ENCODE measurements at regions not wholly inside any gene's neighbourhood (a gene's known extent, or its start where the extent isn't known, plus 50 kb on each side); places are given as distances from the start of the nearest gene placed in this dataset.

DNA sequence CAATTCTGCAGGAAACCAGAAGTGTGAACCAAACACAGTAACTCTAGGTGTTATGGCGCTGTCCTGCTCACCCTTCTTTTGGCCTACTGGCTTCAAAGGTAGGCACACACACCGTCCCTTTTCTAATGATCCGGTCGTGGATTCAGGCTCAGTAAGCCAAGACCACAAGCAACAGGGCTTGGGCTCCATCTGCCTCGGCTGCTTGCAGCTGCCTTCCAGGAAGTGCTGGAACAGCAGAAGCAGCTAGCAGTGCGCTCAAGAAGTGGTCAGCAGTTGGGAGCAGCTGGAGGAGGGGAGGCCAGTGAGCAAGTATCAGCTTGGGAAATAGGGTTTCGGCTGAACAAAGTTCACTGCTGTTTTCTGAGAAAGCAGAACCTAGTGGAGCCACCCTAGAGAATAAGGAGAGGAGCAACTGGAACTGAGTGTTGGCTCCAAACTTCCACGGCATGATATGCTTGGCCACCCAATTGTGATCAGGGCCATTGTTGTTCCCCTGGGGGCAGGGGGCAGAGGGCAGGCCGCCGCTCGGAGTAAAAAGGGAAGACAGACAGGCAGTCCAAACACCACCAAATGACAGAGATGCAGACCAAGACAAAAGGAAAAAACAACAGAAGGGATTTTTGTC is 173.4 kb downstream of the TOMM20 start:
- TF ChIP-seq, protein P1, sequence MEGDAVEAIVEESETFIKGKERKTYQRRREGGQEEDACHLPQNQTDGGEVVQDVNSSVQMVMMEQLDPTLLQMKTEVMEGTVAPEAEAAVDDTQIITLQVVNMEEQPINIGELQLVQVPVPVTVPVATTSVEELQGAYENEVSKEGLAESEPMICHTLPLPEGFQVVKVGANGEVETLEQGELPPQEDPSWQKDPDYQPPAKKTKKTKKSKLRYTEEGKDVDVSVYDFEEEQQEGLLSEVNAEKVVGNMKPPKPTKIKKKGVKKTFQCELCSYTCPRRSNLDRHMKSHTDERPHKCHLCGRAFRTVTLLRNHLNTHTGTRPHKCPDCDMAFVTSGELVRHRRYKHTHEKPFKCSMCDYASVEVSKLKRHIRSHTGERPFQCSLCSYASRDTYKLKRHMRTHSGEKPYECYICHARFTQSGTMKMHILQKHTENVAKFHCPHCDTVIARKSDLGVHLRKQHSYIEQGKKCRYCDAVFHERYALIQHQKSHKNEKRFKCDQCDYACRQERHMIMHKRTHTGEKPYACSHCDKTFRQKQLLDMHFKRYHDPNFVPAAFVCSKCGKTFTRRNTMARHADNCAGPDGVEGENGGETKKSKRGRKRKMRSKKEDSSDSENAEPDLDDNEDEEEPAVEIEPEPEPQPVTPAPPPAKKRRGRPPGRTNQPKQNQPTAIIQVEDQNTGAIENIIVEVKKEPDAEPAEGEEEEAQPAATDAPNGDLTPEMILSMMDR (conservative IDR thresholded peaks at IDR 0.05; ENCODE audit: low read length), result no peak
- no peak for TF ChIP-seq EZH2phosphoT487 (IDR thresholded peaks at IDR 0.05; ENCODE audit: borderline replicate concordance, low read depth, low read length)

All from OCI-LY7 (cell line).